Omental fat pad (tissue), 3 donors: ENCODE measurements at regions not wholly inside any gene's neighbourhood (a gene's known extent, or its start where the extent isn't known, plus 50 kb on each side); places are given as distances from the start of the nearest gene placed in this dataset.

ENCODE experiments used
- ATAC-seq: fragments of 150-250 bp; one replicate; pipeline ENCODE4 v1.9.1; 2016; ENCODE audit warnings: mild to moderate bottlenecking, moderate library complexity; ENCODE audit not compliant: low FRiP score
- DNase-seq: peaks from one replicate; pipeline ENCODE4 v3.0.0-alpha.2; 2019; ENCODE audit warnings: low spot score
- TF ChIP-seq, protein P1 (sequence below), 3 donors: fragments of 450-650 bp; IDR thresholded peaks; one replicate each; pipeline ENCODE4 v1.5.1; 2016 to 2017; ENCODE audit warnings: antibody characterized with exemption in 3 of 3, mild to moderate bottlenecking in 3 of 3, moderate library complexity in 2 of 3

DNA sequence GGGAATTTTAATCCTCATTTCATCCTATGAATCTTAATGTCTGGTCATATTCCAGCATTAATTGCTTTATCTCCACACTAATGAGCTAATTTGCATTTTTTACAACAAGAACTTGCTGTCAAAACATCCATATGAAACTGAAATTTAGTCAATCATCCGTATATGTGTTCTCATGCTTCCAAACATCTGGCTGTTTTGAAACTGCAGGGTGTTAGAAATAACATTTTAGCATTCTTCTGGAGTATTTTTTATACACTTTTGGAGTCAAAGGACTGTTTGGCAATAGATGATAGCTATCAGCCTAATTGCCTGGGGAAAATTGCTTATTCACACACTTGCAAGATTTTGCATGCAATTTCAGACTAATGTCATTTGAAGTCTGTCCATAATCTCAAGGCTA, 1639.3 kb downstream of the KCNT2 start:
- DNase-seq = no peak
- no peak for ATAC-seq
- TF ChIP-seq, protein P1, sequence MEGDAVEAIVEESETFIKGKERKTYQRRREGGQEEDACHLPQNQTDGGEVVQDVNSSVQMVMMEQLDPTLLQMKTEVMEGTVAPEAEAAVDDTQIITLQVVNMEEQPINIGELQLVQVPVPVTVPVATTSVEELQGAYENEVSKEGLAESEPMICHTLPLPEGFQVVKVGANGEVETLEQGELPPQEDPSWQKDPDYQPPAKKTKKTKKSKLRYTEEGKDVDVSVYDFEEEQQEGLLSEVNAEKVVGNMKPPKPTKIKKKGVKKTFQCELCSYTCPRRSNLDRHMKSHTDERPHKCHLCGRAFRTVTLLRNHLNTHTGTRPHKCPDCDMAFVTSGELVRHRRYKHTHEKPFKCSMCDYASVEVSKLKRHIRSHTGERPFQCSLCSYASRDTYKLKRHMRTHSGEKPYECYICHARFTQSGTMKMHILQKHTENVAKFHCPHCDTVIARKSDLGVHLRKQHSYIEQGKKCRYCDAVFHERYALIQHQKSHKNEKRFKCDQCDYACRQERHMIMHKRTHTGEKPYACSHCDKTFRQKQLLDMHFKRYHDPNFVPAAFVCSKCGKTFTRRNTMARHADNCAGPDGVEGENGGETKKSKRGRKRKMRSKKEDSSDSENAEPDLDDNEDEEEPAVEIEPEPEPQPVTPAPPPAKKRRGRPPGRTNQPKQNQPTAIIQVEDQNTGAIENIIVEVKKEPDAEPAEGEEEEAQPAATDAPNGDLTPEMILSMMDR (IDR thresholded peaks at IDR 0.05) = no peak

DNA sequence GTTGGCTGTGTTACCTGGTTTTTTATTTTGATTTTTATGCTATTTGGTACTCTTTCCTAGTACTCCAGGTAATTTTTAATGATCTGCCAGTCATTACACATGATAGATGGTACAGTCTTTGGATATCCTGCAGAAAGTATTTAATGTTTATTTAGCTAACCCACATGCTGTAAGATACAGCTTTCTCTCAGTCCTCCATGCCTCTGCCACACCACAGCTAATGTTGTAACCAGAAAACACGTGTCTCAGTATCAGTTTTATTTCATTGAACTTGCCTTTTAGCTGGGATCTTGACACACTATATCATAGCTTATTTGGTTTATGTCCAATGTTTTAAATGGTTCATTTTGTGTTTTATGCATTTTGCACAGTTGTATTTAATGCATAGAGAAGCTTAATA, 1648.4 kb downstream of the KCNT2 start:
- DNase-seq = no peak
- no peak for ATAC-seq
- TF ChIP-seq, protein P1 (IDR thresholded peaks at IDR 0.05) = no peak

DNA sequence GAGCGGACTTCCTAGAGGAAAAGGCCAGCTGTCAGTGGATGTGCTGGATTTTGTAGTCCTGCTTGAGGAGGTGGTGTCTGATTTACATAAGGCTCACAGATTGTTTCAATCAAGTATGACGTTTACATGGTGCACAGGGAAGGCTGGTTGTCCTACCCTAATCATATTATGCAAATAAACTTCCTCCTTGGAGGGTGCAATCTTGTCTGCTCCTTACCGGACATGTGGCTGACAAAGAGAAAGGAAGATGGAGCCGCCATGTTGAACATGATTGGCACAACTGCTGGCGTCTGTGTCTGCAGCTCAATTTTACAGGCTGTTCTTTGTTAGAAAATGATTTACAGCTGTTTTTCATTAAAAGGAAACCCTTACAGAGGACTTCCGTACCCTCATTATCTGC, 1656.1 kb downstream of the KCNT2 start:
- TF ChIP-seq, protein P1 (IDR thresholded peaks at IDR 0.05) = no peak
- no peak for ATAC-seq

DNA sequence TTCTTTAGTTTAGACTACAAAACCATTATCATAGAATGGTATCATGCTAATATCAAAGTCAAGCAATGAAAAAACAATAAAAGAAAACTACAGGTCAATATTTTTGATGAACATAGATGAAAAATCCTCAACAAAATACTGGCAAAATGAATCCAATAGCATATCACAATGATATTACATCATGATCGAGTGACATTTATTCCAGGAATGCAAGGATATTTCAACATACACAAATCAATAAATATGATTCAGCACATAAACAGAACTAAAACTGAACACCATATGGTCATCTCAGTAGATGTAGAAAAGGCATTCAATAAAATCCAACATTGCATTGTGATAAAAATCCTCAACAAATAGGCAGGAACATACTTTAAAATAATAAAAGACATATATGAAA, 1657.7 kb downstream of the KCNT2 start:
- DNase-seq (no peak), ATAC-seq (no peak)
- TF ChIP-seq, protein P1 (IDR thresholded peaks at IDR 0.05) = no peak

More for the DNA sequence above, 1656.1 kb downstream of the KCNT2 start:
- DNase-seq = no peak

DNA sequence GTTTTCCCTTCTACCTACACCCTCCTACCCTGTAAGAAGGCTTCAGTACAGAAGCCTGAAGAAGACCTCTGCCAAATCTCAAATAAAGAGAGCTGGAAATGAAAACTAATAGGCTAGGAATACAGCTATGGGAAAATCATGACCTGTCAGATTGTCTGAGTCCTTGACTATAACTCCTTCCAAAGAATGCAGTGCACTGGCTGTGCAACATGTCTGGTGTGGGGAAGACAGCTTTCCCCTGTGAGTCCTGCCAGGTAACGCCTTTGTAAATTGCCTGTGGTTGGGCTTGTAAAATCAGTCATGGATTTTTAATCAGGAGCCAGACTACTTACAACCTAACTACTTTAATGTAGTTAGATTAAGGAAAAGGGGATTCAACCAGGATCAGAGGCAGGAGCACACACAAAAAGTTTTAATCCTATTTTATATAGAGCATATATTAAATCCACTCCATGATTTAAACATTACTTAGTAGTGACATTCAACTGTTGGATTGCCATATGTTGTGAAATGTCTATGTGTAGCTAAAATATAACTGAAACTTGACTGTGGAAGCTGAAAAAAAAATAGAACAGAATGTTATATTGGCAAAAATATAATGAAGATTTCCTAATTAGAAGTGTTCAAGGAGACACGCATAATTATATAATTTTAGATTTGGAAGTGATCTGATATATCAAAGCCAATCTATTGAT, 1667.8 kb downstream of the KCNT2 start:
- ATAC-seq (no peak), DNase-seq (no peak)
- TF ChIP-seq, protein P1 (IDR thresholded peaks at IDR 0.05) = no peak

DNA sequence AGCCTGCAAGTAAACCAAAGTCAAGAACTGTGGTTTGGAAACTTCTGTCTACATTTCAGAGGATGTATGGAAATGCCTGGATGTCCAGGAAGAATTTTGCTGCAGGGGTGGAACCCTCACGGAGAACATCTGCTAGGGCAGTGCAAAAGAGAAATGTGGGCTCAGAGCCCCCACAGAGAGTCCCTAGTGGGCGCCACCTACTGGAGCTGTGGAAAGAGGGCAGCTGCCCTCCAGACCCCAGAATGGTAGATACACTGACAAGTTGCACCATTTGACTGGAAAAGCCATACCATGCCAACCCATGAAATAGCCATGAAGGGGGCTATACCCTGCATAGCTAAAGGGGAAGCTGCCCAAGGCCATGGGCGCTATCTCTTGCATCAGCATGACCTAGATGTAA, 1672.4 kb downstream of the KCNT2 start:
- ATAC-seq = no peak
- TF ChIP-seq, protein P1 (IDR thresholded peaks at IDR 0.05) = no peak
- no peak for DNase-seq

DNA sequence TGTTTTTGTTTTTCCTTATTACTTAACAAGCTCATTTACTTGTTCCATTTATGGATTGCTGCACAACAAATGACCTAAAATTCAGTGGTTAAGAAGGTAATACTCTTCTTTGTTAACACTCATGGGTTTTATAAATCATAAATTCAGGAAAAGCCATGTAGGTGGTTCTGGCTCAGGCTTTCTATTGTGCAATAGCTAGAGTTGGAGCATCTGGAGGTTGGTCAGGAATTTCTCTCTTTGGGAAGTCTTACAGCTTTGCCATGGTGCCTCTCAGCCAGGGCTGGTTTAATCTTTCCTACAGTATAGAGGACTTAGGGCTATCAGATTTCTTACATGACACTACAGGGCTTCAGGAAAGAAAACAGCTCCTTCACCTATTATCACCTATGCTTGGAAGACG, 1677.1 kb downstream of the KCNT2 start:
- ATAC-seq = no peak
- no peak for DNase-seq
- TF ChIP-seq, protein P1 (IDR thresholded peaks at IDR 0.05) = no peak
